Stimulated activated CD4-positive, alpha-beta T cell treated with anti-CD3 and anti-CD28 coated beads, Interleukin-12 subunit alpha, Interleukin-12 subunit beta, amount 100 ng/mL, for 48 hours (primary cell): ENCODE measurements at regions not wholly inside any gene's neighbourhood (a gene's known extent, or its start where the extent isn't known, plus 50 kb on each side); places are given as distances from the start of the nearest gene placed in this dataset.

Experiments
- DNase-seq, 3 donors: peaks; one replicate each; pipeline ENCODE4 v3.0.0-alpha.2; 2020; ENCODE audit warnings: low read depth in 2 of 3, low spot score in 1 of 3

DNA sequence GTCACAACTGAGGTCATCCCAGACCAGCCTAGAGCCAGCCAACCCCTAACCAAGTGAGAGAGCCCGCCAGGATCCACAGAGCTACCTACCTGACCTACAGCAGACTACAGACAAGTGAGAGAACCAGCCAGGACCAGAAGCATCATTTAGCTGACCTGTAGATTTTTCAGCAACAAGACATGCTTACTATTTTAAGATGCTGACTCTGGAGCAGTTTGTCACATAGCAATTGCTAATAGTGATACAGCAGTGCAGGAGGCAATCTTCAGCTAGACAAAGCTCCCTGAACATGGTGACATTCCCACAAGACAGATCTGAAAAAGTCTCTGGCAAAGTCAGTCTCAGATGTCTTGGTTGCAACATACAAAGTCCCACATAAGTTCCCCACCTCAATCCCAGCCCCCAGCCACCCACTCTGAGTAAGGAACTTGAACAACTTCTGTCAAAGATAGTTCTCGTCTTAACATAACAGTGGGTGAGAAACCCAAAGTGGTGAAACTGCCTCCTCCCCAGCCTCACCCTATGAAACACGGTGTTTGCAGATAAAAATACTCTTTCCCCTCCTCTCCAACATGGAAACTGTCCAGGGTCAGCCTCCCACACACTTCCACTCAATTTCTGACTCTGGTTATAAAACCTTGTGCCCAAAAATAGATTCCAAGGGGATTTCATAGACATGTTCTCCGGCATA, 120.3 kb upstream of the SLC6A11 start:
- DNase-seq = no peak

- no peak for DNase-seq
Observed at GRCh38 chr3:10697918-10698317, 118.1 kb upstream of the SLC6A11 start.

GRCh38 chr3:10700821-10701220, 115.2 kb upstream of the SLC6A11 start:
- DNase-seq = no peak

DNA sequence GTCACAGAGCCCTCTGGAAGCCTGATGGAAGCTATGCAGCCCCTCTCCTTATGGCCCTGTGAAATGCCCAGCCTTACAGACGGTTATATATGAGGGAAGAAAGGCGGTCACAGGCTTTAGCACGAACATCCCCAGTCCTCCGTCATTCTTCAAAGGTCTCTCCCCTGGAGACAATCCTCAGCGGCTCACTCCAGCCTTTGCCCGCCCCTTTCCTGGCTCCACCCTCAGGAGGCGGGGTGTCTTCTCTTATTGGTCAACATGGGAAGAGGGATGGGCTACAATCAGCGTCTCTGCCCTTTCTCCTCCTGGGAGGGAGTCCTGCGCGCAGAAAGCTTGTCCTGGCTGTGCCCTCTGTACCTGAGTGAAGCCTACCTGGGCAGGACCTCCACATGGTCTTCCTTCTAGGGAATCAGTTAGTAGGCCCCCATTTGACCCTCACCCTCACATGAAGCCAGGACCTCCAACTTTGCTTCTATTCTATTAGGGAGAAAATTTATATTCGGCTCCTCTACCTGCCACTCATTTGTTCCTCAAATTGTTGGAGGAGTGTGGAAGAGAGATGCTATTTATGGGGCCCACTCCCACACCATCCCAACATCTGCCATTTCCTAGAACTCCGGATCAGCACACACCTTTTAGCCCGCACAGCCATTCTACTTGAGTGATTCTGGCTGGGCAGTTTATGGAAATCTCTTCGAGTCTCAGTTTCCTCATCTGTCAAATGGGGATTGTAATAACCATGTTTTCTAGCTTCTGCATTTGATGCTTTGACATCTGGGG, 112.9 kb upstream of the SLC6A11 start:
- peak; percentile 8 to 14 (median 11) for DNase-seq

DNA sequence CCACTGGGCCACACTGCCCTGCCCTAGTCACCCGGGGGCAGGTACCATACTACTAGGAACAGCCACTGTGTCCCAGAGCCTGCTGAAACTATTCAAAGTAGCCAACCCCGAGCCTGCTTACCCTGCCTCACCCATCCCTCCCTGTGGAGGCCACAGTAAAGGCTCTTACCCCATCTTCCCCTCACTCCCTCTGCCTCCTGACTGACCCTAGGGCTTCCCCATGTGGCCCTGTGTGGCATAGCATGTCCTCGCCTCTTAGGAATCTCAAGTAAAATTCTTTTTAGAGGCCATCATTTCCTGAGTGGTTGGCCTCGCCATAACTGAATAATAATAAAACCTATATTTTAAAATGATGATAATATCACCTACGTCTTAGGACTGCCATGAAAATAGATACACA, 112.2 kb upstream of the SLC6A11 start:
- no peak for DNase-seq

DNA sequence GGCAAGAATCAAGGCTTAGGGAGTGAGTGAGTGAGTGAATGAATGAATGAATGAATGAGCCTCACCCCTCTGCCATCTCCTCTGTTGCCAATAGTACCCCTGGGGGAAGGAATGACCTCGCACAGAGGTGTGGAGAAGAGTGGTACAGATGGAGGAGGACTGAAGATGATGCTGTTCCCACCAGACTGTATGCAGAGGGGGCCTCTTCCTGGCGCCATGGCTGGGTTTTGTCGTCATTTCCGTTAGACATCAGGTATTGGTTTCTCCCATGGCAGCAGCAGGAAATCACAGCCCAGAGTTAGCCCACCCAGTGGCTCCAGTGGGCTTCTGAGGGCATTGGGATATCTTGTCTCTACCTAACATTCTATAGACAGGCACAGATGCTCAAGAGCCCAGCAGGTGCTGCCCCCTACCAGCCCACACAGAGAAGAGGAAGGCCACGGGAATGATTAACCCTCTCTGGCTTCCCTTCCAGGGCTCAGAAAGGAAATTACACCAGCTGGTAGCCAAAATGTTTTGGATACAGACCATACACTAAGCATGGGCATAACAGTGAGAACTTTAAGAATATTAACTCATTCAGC, 109.8 kb upstream of the SLC6A11 start:
- no peak for DNase-seq

DNA sequence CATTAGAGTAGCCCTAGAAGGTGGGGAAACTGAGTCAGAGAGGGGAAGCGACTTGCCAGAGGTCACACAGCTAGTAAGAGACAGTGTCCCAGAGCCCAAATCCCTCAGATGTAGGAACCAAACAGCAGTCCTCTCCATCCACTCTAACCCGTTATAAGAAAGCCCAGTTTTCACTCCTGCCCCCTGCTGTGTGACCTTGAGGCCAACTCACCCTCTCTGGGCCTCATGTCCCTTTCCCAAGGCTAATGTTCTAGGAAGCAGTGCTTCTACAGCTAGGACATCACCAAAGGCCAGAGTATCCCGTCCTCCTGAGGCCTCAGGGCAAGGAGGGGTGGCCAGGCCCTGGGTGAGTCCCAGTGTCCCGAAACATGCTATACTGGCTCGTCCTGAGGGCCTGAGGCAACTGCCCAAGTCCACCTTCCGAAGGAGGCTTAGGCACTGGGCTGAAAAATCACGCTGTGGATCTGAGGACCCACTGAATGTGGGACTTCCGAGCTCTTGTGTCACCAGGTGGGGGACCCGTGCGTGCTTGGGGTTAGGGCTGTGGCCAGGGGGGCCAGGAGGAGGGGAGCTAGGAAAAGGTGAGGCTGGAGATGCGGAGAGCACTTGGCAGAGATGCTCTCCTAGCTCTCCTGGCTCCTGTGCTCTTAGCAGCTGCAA, 109.2 kb upstream of the SLC6A11 start:
- no peak for DNase-seq

DNA sequence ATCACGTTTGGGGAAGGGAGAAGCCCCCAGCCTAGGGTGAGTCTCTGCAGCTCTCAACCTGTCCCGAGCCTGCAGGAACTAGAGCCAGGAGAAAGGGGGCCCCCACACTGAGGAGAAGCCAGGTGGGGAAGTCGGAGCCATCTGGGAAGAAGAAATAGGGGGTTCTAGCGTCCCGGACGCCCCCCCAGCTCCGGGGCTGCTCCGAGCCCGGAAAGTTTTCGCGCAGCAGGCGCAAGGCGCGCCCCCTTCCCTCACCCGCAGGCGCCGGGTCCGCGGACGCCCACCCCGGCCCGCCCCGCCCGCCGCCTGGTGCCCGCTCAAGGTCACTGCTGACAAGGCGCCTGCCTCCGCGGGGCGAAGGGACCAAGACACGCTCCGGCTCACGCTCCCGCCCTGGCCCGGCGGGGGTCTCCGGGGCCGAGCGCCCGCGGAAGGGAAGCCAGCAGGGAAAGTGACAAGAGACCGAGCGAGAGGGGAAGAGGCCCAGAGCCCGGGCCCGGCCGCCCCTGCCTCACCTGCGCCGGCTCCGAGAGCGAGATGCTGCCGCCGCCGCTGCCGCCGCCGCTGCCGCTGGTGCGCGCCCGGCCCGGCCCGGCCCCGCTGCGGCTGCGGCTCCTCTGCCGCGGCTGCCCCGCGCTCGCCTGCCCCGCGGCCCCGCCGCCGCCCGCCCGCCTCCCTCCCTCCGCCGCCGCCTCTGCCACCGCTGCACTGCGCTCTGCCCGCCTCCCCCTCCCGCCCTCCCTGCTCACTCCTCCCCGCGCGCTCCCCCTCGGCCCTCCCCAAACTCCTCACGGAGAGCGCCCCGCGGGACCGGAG, 108.4 kb upstream of the SLC6A11 start:
- no peak for DNase-seq

DNA sequence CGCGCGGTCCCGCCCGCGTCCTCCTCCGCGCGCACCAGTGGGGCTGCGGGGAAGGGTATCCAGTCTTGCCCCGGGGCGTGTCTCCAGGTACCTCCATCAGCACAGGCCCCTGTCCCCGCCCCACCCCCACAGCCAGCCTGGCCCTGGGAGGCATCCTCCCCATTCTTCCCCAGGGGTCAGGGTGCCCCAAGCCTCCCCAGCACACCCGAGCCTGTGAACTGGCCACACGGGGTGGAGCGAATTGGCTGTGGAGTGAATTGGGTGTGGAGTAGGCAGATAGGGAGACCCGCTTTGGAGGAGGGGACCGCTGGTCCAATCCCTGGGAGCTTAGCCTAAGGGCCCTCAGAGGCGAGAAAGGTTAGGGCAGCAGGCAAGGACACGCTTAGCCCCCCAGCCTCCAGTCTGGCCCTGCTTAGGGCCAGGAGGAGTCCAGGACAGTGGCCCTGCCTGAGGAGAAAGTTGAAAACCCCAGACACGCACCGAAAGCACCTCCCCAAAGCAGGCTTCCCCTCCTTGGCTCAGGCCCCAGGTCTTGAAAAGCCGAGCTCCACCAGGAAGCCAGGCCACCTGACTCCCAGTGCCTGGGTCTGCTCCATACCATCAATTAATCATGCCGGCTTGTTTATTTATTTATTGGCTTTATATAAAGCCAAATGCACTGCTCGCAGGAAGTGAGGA, 107.7 kb upstream of the SLC6A11 start:
- no peak for DNase-seq

DNA sequence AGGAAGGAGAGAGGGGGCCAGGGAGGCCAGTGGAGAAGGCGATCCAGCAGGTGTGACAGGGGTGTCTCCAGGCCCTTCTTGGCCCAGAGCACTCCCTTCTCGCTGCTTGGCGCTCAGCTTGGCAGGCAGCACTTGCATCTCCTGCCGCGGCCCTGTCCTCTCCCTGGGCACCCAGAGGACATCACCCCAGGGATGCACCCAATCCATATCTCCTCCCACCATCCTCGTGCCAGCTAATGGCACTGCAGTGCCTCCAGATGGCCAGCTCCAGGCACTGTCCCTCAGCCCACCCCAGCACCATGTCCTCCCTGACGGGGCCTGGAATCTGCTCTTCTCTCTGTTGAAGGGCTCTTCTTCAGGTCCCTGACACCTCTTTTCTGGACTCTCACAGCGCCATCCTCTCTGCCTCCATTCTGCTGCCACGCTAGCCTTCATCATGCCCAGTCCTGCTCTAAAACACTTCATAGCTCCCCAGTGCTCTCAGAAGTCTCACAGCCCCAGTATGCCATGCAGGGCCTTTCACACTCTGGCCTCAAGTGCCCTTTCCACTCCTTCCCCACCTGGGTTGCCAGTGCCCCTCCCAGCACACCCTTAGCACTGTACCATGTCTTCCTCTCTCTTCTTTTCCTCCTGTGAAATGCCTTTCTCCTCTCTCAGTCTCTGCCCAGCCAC, 106.8 kb upstream of the SLC6A11 start:
- DNase-seq = no peak

GRCh38 chr3:10712121-10712520, 103.9 kb upstream of the SLC6A11 start:
- DNase-seq = no peak

- DNase-seq = no peak
Observed at GRCh38 chr3:10713656-10714055, 102.4 kb upstream of the SLC6A11 start.

DNA sequence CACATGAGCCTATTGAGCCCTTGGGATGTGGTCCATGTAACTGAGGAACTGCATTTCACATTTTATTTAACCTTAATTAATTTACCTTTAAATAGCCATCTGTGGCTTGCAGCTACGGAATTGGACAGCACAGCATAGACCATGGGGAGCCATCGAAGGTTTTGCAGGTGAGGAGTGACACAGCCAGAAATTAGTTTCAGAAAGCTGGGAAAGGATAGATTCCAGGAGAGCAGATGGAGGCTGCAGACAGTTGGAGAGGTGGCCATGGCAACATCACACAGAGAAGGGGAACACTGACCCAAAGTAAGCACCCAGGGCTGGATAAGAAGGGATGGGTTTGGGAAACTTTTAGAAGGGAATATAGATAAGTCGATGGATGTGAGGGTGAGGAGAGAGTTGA, 100.1 kb upstream of the SLC6A11 start:
- DNase-seq = no peak

- DNase-seq = no peak
Observed at GRCh38 chr3:10716964-10717363, 99.1 kb upstream of the SLC6A11 start.

DNA sequence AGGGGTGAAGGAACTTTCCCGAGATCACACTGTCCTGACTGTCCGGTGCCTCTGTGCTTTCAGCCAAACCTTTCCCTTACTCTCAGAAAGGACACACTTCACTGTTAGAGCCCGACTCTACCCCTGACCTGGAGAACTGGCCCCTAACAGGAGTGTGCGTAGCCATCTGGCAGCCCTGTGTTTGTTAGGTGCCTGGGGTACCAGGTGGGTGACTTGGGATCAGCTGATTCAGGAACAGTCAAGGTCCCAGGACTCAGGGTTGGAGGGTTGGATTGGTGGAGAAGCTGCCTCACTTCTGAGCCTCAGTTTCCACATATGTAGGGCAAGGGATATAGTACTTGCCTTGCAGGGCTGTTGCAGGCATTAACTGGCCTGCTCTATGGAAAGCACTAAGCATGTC, 98.3 kb upstream of the SLC6A11 start:
- DNase-seq = no peak

- DNase-seq = no peak
Observed at GRCh38 chr3:10721101-10721500, 94.9 kb upstream of the SLC6A11 start.

- no peak for DNase-seq
Observed at GRCh38 chr3:10722911-10723310, 93.1 kb upstream of the SLC6A11 start.

DNA sequence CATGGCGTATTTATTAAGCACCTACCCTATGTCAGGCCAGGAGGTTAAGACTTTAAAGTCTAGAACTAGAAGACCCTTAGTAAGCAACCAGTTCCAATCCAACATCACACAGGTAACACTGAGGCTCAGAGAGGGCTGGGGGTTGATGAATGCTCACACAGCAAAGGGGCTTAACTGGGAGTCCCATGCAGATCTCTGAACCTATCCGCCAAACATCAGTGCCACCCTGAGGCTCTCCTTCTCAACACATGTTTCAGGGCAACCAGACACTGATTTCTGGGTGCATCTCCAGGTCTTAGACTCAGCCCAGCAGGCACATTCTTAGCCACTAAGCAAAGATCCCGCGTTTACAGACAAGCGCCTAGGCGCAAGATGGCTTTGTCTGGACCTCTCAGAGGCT, 92.0 kb upstream of the SLC6A11 start:
- DNase-seq = no peak

DNA sequence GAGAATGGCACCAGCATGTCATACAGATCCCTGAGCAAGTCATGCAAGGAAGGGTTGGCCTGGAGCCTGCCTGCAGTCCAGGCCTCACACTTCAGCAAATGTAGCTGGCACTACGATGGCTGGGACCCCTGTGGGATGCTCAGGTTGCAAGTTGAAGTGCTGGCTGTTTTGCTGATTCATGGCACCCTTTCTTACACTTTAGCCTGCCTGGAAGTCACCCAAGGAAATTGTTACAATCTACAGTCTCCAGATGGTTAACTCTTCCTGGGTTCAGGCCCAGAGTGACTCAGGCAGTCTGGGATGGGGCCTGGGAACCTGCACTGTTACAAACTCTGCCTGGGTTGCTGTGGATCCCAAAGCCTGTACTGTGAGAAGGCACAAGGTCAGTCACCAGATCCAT, 91.0 kb upstream of the SLC6A11 start:
- DNase-seq = no peak

DNA sequence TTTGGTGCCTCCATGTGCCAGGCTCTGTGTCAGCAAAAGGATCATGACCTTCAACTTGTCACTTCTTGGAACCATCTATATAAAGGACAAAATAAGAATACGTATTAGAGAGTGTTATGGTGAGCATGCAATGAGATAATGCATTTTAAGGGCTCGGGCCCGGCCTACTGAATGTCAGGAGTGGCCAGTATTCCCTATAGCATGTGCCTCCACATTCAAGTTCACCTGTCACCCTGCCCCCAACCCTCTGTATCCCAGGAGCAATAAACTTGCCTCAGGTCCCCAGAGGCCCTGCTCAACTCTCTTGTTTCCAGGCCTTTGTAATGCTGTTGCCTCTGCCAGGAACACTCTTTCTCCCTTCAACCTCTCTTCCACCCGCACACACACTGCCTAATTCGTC, 90.2 kb upstream of the SLC6A11 start:
- DNase-seq = no peak
